ENCODE measurements at regions not wholly inside any gene's neighbourhood (a gene's known extent, or its start where the extent isn't known, plus 50 kb on each side); places are given as distances from the start of the nearest gene placed in this dataset.

- Histone ChIP-seq H3K36me3 (replicated peaks in 1 of 2; ENCODE audit: insufficient read depth in 1 of 2, low read depth in 2 of 2) (no peaks in the 10 kb centered on the region), H3K4me3 (no peak overlapping the region), H3K27ac (no peak overlapping the region), H3K27me3 (no peaks in the 10 kb centered on the region), H3K9me3 (no peaks in the 10 kb centered on the region), H3K4me1 (peaks cover 15% of the 10 kb centered on the region)
- WGBS, 2 donors = 78 to 83% methylated on average over 1 of the region's 1 CpG
- no peak for DNase-seq
- intact Hi-C loops (cut with DNase I) = no loop called here
- TF ChIP-seq POLR2A (IDR thresholded peaks at IDR 0.05) (no peak), CTCF (IDR thresholded peaks at IDR 0.05) (no peak)
- ATAC-seq = no peak
Measured at GRCh38 chr3:144107923-144108322, 136.3 kb downstream of the DIPK2A start.

- peaks cover 15% of the 10 kb centered on the region for H3K4me1 ChIP-seq
- H3K4me3 ChIP-seq = no peak overlapping the region
- DNase-seq = no peak
- intact Hi-C loops (cut with DNase I) = no loop called here
- ATAC-seq = no peak
- H3K9me3 ChIP-seq = no peaks in the 10 kb centered on the region
- no peaks in the 10 kb centered on the region for H3K36me3 ChIP-seq (replicated peaks in 1 of 2; ENCODE audit: insufficient read depth in 1 of 2, low read depth in 2 of 2)
- H3K27ac ChIP-seq = no peak overlapping the region
- H3K27me3 ChIP-seq = no peaks in the 10 kb centered on the region
- TF ChIP-seq CTCF (IDR thresholded peaks at IDR 0.05) = no peak
- no peak for TF ChIP-seq POLR2A (IDR thresholded peaks at IDR 0.05)
- 95% methylated on average over 3 of the region's 3 CpGs for WGBS, 2 donors
Measured at GRCh38 chr3:144109944-144110343, 138.3 kb downstream of the DIPK2A start.

GRCh38 chr3:144112036-144112435 is 140.4 kb downstream of the DIPK2A start:
- intact Hi-C loops (cut with DNase I) = no loop called here
- H3K36me3 ChIP-seq (replicated peaks in 1 of 2; ENCODE audit: insufficient read depth in 1 of 2, low read depth in 2 of 2) = no peaks in the 10 kb centered on the region
- no peaks in the 10 kb centered on the region for H3K27me3 ChIP-seq
- 35 to 37% methylated on average over 2 of the region's 2 CpGs for WGBS, 2 donors
- H3K4me1 ChIP-seq = peaks cover 11% of the 10 kb centered on the region
- no peak for TF ChIP-seq POLR2A (IDR thresholded peaks at IDR 0.05)
- TF ChIP-seq CTCF (IDR thresholded peaks at IDR 0.05) = no peak
- no peak overlapping the region for H3K27ac ChIP-seq
- no peak overlapping the region for H3K4me3 ChIP-seq
- DNase-seq = no peak
- H3K9me3 ChIP-seq = no peaks in the 10 kb centered on the region
- no peak for ATAC-seq

GRCh38 chr3:144112437-144112836 is 140.8 kb downstream of the DIPK2A start:
- no peaks in the 10 kb centered on the region for H3K9me3 ChIP-seq
- no peak overlapping the region for H3K4me3 ChIP-seq
- WGBS, 2 donors = 46 to 51% methylated on average over 3 of the region's 3 CpGs
- no peak for TF ChIP-seq CTCF (IDR thresholded peaks at IDR 0.05)
- no peak for TF ChIP-seq POLR2A (IDR thresholded peaks at IDR 0.05)
- peaks cover 11% of the 10 kb centered on the region for H3K4me1 ChIP-seq
- no peaks in the 10 kb centered on the region for H3K27me3 ChIP-seq
- ATAC-seq (no peak), DNase-seq (no peak)
- intact Hi-C loops (cut with DNase I) = no loop called here
- H3K27ac ChIP-seq = no peak overlapping the region
- no peaks in the 10 kb centered on the region for H3K36me3 ChIP-seq (replicated peaks in 1 of 2; ENCODE audit: insufficient read depth in 1 of 2, low read depth in 2 of 2)

GRCh38 chr3:144114767-144115166 is 143.1 kb downstream of the DIPK2A start:
- WGBS, 2 donors = 61 to 63% methylated on average over 2 of the region's 2 CpGs
- H3K4me3 ChIP-seq = no peak overlapping the region
- no peak overlapping the region for H3K27ac ChIP-seq
- ATAC-seq (no peak), DNase-seq (no peak)
- H3K9me3 ChIP-seq = no peaks in the 10 kb centered on the region
- intact Hi-C loops (cut with DNase I) = no loop called here
- H3K4me1 ChIP-seq = peaks cover 11% of the 10 kb centered on the region
- no peaks in the 10 kb centered on the region for H3K36me3 ChIP-seq (replicated peaks in 1 of 2; ENCODE audit: insufficient read depth in 1 of 2, low read depth in 2 of 2)
- H3K27me3 ChIP-seq = no peaks in the 10 kb centered on the region
- TF ChIP-seq POLR2A (IDR thresholded peaks at IDR 0.05) (no peak), CTCF (IDR thresholded peaks at IDR 0.05) (no peak)

Data from body of pancreas (tissue), 4 donors.